NCI-H2081 treated with DMSO at 0.1 percent for 48 hours (cell line): ENCODE measurements at regions not wholly inside any gene's neighbourhood (a gene's known extent, or its start where the extent isn't known, plus 50 kb on each side); places are given as distances from the start of the nearest gene placed in this dataset.

Source experiments
- DNase-seq: peaks from one replicate; lab custom pipeline; 2025; lab: John Stamatoyannopoulos, UW

DNA sequence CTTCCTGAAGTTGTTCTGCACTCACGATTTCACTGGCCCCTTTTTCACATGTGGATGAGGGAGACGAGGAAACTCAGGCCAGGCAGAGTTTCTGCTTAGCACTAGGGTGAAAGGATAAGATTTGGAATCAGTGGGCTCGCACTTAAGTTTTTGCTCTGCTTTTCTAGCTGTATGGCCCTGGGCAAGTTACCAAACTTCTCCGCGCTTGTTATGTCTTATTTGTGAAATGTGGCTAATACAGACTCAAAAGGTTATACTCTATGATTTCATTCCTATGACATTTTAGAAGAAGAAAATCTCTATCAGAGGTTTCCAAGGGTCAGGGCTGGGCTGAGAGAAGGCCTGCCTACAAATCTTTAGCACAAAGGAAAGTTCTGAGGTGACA lies 191.9 kb upstream of the LRIG1 start:
- no peak for DNase-seq

DNA sequence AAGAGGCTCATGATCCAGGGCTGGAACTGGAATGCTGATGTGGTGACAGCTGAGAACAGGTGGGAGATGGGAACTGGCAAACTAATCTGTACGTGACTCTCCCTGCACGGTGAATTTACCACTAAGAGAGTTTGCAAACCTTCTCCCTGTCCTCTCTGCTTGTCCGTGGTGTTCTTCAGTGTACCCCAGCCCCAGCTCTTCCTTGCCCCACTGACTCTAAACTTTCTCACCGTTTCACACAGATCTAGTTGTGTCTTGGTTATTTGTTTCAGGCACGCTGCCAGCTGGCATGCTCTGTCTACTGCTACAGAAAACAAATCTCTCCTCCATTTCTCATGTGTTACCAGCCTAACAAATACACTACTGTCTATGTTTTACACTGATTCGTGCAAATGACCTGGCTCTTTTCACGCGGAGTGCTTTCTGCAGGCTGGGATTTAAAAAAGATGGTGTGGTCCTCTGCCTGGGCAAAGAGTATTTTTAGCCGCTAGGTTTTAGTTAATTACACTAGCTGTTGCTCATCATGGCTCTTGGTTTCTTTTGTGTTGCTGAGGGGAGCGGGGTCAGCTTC lies 192.7 kb upstream of the LRIG1 start:
- no peak for DNase-seq

DNA sequence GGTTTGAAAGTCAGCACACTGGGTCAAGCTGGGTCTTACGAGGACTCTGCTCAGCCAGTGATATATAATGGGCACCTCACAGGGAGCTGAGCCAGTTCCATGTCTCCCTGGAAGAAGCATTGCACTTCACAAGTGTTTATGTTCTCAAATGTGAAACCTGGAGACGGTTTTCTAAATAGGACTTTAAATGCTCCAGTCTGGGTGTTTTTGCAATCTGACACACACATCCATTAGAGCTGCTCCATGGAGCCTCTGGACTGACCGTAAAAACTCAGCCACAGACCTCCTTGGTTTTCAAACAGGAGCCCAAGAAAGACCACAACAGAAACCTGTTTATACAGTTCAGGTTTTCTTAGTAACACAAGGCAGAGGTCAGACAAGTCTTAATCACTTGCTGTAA lies 201.3 kb upstream of the LRIG1 start:
- no peak for DNase-seq

DNA sequence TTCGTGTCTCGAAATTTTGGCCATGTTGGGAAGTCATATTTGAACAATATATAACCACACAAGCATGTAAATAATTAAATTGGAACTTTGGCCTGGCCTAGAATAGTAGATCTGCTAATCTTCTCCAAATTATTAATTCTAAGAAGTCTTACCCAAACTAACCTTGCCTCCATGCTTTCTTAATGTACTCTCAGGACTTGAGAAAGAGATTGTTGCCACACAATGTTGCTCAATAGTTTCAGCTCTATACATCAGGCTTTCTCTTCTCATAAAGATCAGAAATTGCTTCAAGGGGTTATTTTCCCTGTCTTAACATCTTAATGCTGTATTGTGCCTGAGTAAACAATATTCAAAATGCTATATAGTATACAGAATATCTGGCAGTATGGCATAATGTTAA lies 202.7 kb upstream of the LRIG1 start:
- DNase-seq, result no peak

DNA sequence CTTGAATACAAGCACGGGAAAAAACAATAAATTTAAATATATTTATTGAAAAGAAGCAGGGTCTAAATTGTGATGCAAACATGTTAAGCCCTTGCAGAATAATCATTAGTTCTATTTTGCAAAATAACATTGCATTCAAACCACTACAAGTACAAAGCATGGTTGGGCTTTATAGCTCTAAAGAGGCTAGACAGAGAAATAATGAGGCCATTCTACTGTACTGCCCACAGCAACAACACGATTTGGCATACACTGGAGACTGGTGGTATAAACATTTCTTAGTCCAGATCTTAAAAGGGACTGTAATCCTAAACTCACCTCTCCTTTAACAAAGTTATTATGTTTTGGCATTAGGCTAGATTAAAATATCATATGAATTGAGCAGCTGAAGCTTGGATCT lies 204.3 kb upstream of the LRIG1 start:
- no peak for DNase-seq

DNA sequence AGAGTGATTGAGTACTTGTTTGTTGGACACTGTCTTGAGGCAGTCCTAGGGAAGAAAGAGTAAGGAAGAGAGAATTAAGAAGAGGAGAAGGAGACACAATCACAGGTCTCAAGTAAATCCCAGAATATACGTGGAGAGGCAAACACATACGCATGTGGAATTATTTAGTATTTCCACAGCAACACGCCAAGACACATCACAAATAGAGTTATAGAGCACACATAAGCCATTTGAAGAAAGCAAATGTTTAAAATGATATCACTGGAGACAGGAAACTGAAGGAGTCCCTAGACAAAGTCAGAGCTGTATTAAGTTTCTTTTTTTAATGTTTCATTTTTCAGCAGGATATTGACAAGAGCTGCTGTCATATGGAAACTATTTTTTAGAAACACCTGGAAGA lies 206.1 kb upstream of the LRIG1 start:
- no peak for DNase-seq

DNA sequence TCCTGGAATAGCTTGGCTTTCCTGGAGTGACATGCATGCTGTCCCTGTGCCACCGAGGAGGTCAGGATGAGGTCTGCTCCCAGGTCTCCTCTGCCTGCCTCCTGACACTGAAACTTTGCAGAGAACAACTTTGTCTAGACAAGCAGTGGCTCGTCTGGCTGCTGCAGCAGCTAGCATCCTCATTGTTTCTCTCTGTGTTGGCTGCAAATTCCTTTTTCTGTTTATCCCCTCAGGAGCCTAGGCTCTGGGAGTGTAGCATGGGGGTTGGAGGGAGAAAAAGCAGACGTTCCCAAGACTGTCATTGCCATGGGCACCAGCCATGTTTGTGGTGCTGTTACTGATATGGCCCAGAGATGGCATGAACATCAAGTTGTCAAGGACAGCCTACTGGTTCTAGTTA lies 208.7 kb upstream of the LRIG1 start:
- no peak for DNase-seq

DNA sequence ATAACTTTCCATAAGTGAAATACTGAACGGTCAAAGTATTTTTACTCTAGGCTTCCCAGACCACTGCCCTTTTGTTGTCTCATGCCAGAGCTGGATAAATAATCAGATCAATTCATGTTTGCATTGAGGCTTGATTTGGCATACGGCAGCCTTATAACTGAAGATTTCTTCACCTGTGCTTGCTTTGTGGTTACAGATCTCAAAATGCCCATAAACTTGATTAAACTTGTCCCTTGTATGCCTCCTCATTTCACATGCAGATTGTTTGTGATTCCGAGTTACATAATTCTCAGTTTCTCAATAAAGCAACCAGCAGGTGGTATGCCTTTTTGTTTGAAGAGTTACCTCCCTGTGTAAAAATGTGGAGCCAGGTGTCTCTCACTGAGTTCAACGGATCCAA lies 211.4 kb upstream of the LRIG1 start:
- DNase-seq, result no peak

DNA sequence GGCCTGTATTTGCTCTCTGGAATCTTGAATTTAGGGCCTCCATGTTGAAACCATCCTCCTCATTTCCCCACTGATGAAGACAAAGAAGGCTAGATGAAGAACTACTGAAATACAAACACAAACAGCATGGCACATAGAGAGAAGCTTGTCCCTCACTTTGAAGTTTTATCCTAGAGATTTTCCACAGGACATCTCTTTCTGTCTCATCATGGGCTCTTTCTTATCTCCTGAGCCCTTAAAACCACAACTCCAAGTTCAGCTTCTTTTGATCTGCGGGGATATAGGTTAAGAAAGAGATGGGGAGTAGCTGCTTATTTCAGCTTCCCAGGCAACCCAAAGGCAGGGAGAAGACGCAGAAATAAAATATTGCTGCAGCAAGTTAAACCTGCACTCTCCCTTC lies 213.1 kb upstream of the LRIG1 start:
- DNase-seq, result no peak

DNA sequence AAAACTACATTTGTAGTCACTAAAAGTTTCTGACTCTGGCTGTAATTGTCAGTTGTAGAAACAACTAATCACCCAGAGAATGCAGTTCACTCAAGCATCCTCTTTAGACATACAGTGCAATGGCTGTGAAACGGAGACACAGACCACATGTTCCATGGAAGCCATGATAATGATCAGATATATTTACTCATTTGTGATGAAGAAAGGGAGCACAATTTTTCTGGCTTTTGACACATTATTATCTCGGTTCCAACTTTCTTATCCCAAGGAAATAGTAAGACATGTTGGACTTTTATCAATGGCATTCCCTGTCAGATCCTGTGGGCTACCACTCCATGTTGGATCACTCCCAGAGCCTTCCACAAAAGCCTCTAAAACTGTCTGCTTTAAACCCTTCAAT lies 215.0 kb upstream of the LRIG1 start:
- no peak for DNase-seq

DNA sequence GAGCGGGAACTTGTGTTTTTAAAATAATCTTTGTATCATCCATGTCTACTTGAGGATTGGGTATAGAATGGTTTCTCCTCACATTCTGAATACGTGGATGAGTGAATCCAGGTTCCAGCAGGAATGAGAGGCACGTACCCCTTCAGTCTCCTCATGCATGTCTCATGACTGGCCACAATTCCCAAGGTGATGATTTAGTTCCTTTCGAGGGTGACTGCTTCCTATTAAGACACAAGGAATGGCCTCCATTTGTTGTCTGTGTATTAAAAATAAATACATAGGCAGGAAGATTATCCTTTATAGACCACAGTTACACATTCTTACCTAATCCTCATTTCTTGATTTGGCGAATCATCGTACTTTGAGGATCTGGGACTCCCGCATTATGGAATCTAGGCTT lies 217.0 kb upstream of the LRIG1 start:
- DNase-seq, result no peak

DNA sequence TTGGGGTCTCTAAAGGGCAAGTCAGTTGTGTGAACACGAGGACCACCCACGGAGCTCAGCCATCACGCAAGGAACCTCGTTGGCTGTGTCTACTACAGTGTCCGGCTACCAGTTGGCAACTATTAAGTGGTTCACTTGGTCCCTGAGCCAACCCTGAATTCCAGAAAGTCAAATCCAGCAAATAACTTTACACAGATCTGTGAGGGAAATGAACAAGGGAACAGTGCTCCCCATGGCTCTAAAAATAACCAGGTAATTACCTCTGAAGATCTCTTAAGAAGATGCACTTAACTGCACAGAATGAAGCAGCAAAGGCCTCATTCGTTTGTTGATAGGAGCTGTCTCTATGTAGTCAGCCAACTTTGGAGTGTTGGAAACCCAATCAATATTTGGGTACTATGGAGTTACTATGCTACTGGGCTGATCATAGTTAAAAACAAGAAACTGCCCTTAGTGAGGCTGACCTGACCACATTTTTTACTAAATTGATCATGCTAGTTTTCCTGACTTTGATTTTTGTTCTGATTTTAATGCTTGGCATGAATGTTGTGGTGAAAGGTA lies 219.1 kb upstream of the LRIG1 start:
- no peak for DNase-seq

DNA sequence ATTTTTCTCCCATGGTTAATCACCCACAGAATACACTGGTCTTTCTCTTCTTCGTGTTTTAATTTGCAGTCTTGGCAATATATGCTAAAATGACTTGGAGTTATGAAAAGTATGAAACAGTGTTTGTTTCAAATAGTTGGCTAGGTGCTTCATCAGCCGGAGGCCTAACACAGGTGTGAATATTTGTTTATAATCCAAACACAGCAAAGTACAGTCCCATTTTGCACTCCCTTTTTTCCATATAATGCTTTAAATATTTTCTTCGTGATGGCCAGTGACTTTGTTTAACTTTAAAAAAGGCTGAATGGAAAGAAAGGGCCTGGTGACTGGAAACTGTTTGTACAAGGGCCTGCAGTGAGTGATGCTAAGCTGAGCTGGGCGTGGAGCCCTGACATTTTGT lies 219.7 kb upstream of the LRIG1 start:
- no peak for DNase-seq

DNA sequence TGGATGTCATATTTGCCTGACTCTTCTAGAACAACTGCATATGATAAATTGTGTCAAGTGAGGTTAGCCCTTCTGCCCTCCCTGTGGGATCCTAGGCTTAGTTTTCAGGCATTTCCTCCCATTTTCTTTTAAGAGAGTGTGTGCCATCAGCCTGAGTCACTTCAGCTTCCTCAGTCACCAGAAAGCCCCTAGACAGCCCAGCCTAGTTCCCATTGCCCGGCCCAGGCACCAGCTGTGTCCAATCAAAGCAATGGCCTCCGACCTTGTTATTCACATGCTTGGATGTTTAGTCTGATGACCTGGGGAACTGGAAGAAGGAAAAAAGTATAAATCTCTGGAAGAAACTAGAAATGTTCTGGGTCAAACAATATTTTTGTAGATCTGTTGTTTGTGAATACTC lies 221.9 kb upstream of the LRIG1 start:
- DNase-seq, result no peak

DNA sequence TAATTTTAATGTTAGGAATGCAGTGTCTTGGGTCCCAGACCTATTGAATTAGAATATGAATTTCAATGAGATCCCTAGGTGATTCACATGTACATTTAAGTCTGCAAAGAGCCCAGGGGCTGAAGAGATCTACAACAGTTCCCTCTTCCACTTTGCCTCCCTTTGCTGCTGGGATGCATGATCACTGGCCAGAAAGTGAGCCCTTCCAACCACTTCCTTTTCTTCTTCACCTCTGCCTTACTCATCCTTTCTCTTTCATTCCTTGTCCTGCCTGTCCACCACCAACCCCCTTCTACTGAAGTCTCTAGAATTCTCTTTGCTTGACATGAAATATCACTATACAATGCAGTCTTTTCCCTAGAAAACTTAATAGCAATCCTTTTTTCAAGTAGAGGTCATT lies 222.4 kb upstream of the LRIG1 start:
- DNase-seq, result no peak

DNA sequence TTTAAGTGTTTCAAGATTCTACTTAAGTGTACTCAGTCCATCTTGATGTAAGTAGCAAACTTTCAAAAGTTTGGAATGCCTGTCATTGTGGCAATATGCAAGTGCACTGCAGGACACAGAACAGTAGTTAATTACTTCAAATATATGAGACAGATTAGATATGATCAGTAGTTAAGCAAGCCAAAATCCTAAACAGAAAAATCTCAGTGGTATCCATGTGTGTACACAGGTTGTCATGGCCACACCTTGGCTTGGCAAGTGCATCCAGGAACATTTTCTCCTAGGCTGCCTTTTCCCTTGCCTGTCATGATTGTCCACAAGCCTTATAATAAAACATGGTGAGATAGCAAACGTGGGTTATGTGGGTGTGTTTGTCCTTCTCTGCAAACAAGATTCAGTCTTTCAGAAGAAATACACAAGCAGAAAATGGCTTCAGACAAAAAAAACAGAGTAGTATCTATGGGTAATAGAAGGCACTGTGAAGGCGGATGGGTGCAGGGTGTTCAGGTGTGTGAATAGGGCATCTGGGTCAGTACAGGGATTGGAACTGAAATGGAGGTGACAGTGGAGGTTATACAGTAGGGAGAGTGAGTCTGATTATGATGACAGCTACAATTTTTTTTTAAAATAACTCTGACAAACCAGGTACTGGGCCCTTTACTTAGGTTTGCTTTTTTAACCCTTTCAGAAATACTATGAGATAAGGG lies 229.0 kb upstream of the LRIG1 start:
- no peak for DNase-seq

DNA sequence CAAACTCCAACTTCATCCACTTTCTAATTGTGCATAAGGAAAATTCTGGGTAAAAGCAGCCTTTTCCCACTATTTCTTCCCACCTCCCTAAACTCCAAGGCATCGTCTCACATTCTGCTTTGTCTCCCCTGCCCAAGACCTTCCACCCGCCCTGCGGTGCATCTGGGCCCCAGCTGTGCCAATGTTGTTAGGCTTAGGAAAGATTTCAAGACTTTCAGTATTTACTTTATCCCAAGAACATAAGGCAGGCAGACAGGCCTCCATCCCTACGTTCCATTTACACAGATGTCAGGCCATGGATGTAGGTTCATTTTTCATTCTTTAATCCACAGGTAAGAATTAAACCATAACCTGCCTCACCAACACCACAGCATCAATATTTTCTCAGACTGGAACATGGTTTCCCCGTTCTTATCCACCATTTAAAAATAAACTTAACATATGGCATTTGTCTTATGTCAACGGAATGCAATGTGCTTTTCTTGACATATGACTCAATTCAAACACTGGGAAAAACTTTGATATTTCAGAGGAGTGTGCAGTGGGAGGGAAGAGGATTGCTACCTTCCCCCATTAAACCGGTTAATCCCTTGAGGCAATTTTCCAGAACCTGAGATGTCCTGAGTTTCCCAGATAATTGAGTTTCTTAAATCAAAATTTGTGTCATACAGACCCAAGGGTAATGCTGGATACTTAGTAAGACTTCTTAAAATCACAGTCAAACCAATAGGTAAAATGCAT lies 238.0 kb upstream of the LRIG1 start:
- DNase-seq, result no peak

DNA sequence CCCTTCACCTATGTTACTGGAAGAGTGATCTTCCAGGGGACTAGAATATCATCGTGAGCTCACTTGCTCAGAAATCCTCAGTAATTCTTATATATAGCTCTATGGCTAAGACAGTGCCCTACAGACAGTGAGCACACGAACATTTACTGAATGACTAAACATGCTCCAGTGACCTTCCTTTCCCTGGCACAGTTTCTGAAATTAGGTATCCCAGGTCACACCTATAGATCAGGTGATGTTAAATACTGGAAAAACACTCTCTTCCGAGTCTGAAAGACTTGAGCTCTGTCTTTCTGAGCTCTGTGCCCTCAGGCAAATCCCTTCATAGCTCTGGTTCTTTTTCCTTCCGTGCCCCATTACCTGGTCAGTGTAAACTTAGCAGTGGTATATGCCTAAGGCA lies 239.4 kb upstream of the LRIG1 start:
- no peak for DNase-seq

DNA sequence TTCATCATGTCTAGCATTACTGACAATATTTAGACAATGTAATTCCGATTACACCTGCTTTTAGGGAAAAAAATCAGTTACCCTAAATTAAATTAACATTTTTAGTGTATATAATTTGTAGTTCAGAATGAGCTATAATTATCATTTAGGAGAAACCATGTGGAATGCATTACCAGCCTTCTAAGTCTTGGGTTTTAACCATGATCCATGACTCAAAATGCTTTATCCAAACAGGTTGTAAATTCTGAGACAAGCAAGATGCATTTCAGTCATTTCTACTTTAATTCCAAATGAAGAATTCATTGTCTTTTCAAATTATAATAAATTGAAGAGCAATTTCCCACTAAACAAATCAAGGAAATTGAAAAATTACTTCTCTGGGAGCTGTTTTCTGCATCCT lies 243.7 kb upstream of the LRIG1 start:
- DNase-seq, result no peak

DNA sequence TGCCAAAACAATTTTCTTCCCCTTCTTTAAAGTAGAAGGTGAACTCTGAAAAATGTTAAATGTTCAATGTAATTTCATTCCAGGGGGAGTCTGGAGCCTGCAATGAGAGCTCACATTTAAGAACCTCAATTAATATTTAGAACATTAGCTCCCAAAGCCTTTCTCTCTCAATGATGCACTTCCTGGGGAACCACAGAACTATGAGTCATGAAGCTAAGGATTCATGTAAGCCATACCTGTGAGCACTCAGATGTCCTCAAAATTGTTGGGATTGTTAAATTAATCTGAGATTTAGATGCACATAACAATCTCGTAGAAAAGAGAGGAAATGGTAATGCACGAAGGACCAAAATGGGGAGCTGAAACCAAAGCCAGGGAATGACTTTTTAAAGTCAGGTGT lies 244.2 kb upstream of the LRIG1 start:
- no peak for DNase-seq

DNA sequence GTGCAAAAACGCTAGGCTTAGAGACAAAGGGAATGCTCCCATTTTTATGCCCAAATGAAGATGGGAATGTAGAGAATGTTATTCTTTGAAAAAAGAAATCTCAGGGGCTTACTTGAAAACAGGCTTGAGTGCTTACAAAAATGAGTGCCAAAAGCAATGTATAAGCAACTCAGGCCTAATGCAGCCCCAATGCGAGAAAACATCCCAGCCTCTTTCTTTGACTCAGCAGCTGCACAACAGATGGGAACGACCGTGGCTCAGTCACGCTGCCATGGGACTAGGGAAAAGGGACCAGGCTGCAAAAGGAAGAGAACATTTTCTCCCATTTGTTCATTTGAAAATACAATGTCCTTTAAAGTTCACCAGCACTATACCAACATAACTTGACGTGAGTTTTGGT lies 246.4 kb upstream of the LRIG1 start:
- DNase-seq, result no peak

DNA sequence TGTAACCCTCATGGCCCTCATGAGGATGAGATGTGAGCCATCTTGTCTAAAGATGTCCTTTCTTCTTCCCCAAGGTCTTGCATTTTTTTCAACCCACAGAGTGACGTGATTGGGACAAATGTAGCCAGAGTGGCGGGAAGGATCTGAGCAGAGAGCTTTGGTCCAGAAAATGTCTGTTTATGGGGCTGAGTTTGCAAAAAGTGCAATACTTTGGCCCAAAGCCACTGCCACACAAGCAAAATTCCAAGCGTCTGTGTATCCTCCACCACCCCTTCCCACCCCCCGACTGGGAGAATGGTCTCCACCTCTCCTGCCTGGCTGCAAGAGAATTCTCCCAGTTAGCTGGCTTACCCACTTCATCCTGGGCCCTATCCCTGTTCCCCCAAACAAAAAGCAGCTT lies 246.9 kb upstream of the LRIG1 start:
- no peak for DNase-seq

DNA sequence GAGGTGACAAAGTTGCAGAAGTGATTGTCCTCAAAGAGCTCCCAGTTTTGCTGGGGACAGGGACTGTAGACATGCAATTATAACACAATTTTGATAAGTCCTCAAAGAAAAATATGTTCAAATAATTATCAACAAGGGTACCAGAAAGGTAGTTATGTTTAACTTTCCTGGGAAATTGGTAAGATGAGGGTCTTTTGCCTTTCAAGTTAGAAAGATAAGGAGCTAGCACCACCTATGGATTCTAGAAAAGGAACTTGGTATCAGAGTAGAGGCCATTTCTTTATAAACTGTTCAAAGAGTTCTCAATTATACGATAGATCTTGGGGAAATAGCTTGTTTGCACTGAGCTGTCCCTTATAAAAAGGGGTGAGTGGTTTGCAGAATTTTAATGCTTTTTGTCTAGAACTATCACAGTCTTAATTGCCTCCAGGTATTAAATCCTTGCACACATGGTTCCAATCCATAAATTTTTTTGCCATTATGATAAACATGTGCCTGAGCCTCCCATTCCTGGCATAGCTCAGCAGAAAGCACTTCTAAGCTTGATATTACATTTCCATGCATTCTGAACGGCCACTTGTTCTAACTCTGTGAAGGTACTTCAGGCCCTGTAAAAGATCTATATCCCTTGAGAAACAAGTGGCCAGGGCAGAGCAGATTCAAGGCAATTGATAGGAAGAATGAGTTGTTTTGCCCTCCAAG lies 247.5 kb upstream of the LRIG1 start:
- no peak for DNase-seq
